ENCODE measurements at regions not wholly inside any gene's neighbourhood (a gene's known extent, or its start where the extent isn't known, plus 50 kb on each side); places are given as distances from the start of the nearest gene placed in this dataset.
A peak's percentile ranks its signal among the peaks of the same experiment; 100 is the strongest.

DNA sequence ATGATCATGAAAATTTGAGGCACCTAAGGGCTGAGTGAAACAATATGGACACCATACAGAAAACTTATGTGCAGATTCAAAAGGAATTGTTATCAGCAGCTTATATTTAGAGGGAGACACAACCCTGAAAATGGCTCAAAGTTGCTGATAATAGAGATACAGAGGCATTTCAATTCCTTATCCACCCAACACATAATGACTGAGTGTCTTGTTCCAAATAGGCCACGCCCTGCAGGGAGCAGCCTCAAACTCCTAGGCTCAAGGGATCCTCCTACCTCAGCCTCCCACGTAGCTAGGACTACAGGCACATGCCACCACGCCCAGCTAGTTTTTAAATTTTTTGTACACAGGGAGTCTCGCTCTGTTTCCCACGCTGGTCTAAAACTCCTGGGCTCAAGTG, 79.0 kb downstream of the LBH start:
- DNase-seq (ENCODE audit: low read depth), result no peak

DNA sequence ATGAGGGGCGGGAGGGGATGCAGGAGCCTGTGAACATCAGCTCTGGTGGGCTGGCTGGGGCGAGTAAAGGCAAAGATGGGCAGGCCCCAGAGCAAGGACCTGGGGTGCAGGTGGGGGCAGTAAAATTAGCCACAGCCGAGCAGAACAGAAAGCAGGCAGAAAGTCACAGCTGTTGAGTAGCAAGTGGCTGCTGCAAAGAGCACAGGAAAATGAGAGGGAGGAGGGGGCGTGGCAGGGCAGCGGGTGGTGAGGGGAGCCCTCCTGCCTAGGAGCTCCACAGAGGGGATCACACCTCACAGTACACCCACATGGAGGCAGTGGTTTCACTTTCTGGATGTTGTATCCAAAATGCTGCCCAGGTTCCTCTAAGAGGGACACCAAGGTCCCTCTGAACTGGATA, 79.6 kb downstream of the LBH start:
- no peak for DNase-seq (ENCODE audit: low read depth)

DNA sequence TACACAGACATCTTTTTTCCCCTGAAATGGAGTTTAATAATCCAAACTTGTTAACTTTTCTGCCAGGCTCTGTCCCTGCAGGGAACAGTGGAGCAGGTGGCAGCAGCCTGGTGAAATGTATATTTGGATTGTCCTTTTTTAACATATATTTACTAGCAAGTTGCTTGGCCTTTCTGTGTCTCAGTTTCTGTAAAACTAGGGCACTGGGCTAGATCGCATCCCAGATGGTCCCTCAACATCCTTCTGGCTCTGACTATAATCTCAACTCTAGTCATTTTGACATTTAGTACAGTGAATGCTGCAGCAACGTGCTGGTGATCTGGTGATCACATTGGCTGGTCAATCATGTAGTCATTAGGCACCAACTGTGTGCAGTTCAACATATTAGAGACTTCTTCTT, 80.4 kb downstream of the LBH start:
- no peak for DNase-seq (ENCODE audit: low read depth)

DNA sequence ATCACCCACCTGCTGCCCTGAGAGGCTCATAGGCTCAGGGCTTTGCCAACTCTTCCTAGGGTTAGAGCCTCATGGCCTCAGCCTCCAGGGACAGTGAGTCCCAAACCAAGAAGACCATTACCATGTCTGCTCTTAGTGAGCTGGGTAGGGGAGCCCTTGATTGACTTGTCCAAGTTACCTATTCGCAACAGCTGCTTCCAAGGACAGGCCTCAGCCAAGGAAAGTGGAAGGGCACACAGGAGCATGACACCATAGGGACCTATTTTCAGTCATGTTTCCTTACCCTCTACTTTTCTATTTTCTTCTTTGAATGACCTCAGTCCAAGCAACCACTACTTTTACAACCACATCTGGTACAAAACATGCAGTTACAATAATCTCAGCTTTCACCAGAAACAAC, 81.6 kb downstream of the LBH start:
- DNase-seq (ENCODE audit: low read depth), result no peak

DNA sequence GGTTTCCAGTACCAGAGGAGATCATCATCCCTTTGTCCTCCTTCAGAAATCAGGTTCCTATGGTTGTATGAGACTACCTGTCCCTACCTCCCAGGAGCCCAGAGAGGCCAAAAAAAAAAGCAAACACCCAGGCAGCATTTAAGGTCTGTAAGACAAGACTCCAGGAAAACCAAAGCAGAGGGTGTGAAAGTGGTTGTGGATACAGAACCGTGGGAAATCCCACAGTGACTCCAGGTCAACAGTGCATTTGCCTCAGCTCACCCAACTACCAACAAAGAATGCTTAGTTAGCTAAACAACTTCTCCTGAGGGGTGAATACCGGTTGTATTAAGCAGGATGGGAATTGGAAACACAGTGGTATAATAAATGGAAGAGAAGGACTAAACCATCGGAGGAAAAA, 83.6 kb downstream of the LBH start:
- DNase-seq (ENCODE audit: low read depth), result no peak

DNA sequence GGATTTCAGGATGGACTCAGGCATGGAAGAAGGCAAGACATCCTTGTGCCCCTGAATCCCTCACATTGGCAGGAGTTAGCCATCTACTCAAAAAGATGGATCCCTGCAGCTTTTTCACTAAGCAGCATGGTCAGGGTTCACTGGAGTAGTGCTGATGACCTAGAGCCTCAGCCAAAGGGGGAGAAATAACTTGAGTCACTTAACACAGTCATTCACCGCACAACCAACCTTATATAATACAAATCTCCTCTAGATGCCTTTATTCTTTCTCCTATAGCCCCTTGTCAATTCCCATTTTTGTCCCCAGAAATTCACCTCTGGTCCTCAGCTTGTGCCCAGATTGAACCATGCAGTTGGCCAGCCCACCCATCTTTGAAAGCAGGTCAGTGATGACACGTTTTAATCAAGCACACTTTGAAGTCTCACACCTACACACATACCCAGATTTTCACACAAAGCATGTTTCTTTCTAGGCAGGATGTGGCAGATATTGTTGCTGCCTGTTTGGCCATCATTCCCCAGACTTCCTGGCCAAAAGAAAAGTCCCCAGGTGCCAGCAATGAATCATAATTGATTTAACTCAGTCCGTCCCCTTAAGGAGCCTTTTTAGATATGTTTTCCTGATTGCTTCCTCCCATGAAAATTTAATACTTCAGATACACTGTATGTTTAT, 84.2 kb downstream of the LBH start:
- DNase-seq (ENCODE audit: low read depth), result no peak

DNA sequence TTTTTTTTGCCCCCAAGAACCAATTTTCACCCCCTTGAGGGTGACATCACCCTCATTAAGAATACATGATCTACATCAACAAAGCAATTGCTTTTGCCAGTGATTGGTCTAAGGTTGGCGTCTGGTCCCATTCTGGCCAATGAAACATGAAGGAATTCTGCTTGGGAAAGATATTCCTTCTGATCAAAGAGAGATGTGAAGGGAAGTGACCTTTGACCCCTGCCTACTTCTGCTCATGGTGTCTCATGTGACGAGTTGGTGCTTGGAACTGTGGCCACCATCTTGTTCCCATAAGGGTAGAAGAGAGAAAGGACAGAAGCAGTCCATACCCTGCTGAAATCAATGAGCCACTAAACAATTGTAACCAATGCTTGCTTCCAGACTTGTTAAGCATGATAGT, 85.1 kb downstream of the LBH start:
- no peak for DNase-seq (ENCODE audit: low read depth)

DNA sequence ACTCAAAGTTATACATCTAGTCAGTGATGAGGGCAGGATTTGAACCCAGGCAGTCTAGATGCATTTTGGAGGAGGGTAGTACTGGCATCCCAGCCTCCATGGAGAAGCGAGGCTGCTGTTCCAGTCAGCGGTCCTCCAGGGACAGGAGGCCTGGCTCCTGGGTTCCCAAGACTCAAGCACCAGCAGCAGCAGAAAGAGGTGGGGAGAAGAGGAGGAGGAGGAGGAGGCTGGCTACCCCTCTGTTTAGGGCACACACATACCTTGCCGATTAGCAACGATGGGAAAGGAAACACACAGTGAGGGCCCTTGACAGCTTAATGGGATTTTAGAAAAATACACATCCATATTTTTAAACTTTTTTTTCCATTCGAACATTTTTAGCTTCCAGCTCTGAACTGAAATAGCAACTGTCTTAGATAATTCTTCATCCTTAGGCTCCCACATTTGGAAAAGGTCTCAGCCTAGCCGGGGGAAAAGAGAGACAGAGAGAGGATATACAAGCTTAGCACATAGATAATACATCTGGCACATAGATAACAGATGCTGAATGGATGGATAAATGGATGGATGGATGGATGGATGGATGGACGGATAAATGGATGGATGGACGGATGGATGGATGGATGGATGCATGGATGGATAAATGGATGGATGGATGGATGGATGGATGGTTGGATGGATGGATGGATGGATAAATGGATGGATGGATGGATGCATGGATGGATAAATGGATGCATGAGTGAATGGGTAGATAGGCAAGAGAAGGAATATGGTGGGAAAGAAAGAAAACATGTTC, 87.9 kb downstream of the LBH start:
- DNase-seq (ENCODE audit: low read depth), result no peak

DNA sequence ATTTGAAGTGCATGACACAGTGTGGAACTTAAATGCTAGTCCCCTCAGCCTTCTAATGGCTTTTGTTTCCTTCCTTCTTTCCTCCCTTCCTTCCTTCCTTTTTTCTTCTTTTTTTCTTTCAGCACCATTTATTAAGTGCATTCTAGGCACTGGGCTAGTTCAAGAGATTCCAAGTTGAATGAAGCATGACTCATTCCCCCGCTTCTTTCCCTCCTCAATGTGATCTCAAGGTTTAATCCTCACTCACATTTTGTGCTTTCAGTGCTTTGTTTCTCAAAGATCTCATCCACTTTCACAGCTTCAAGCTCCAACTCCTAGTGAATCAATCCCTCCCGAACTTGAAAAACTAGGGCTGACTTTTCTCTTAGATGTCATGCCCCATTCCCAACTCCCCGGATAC, 90.1 kb downstream of the LBH start:
- no peak for DNase-seq (ENCODE audit: low read depth)

DNA sequence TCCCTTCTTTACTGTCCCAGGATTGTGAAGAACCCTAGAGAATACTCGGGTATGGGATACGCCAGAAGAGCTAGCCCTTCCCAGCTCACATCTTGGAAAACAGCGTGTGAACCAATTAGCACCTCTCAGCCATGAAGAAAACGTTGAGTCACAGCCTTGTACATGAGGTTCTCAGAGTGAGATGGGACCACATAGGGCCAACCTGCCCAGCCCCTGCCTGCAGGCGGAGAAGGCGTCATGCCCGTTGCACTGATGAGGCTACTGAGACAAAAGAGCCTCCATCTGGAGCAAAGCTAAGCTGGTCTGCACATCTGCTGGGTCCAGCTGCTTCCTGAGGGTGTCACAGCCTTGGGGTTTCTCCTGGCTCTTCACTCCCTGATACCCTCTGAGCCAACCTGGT, 92.2 kb downstream of the LBH start:
- no peak for DNase-seq (ENCODE audit: low read depth)

DNA sequence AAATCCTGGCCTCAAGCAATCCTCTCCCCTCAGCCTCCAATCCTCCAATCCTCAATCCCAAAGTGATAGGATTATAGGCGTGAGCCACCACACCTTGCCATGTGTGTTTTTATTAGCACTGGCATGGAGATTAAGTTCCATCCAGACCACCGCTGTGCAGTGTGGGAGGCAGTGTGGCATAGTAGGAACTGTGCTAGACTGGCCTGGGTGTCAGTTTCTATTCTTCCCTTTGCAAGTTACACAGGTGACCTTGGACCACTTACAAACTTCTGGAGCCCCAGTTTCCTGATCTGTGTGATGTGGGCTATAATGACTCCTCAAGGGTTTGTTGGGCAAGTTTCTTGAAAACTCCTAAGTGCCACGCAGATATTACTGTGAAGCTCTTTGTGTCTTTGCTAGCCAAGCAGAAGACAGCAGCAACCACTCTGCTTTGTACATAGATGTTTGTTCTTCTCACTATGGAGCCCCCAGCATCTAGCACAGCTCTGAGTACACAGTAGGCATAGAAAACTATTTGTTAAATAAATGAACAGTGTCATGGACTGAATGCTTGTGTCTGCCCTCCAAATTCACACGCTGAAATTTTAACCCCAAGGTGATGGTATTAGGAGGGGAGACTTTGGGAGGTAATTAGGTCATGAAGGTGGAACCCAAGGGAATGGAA, 93.0 kb downstream of the LBH start:
- DNase-seq (ENCODE audit: low read depth), result no peak

DNA sequence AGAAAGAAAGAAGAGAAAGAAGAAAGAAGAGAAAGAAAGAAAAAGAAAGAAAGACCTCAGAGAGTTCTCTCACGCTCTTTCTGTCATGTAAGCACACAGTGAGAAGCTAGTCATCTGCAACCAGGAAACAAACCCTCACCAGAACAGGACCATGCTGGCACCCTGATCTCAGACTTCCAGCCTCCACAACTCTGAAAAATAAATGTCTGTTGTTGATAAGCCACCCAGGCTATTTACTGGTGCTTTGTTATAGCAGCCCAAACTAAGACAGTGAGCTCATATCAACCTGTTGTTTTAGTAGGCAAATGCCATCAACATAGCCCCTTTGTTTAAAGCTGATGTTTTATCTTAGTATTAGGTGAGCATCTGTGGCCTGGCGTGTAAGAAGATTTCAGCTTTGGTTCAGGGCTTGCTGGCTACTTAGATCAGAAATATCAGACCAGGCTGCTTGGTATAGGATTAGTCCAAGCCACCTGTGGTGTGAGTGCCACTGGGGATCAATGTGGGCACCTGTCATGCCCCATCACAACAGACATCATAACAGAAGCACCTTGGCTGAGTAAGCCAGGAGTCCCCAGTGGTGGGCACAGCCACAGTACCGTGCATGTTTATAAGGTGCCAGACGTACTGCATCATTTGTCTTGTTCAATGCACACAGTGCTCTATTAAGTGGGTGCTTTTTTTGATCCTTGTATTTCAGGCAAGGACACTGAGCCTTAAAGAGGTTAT, 94.4 kb downstream of the LBH start:
- DNase-seq (ENCODE audit: low read depth), result no peak

DNA sequence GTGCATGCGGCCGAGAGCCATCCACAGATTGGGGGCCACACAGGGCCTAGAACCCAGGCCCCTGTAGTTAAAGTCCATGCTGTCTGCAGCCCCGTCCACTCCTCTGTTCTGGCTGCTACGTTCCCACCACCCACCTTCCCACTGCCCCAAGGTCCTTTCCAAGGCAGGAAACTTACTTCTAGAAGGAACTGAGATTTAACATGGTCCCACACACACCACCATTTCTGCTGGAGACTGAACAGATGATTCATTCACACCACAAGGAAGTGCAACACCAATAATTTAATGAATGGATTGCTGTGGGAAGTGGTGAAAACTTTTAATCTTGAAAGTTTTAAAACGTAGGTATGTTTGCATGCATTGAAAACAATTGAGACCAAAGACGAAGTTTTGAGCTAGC, 95.2 kb downstream of the LBH start:
- no peak for DNase-seq (ENCODE audit: low read depth)

DNA sequence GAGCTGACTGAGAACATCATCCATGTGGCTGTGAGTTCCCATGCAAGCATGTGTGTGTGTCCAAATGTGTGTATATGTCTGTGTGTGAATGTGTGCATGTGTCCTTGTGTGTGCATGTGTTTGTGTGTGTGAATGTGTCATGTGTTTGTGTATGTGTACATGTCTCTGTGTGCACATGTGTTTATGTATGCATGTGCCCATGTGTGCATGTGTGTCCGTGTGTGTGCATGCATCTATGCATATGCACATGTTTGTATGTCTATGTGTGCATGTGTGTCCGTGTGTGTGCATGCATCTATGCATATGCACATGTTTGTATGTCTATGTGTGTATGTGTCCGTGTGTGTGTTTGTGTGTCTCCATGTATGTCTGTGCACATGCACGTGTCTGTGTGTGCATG, 99.7 kb downstream of the LBH start:
- DNase-seq (ENCODE audit: low read depth), result no peak

DNA sequence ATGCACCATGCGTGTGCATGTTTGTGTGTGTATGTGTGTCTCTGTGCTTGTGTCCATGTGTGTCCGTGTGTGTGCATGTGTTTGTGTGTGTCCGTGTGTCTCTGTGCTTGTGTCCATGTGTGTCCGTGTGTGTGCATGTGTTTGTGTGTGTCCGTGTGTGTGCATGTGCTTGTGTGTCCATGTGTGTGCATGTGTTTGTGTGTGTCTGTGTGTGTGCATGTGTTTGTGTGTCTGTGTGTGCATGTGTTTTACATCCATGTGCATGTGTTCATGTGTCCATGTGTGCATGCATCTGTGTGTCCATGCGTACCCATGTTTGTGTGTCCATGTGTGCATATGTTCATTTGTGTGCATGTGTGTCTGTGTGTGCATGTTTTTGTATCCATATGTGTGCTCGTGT, 100.5 kb downstream of the LBH start:
- DNase-seq (ENCODE audit: low read depth), result no peak

DNA sequence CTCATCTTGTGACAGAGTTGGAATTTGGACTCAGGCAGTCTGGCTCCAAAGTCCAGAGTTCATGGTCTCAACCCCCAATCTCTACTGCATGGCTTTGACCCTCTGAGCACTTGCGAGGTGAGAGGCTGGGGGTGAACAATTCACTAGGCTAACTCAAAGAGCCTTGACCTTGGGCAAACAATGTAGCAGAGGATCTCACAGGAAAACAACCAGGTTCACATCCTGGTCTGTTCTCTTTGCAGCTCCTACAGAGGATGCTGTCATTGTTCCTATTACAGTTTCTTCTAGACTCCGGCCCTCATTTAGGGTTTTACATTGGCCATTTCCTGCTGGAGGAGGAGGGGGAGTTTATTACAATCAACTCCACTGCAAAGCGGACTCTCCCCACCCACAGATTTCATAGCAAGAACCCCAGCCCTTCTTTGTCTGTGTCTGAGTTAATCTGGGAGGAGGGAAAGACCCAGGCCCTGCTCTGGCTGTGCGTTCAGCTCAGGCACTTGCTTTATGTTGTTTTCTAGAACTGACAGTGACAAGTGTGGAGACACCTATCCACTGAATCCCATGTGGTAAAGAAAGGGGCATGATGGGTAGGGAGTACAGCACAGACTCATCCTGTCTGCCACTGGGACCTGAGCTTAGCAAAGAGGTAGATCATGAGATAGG, 101.6 kb downstream of the LBH start:
- no peak for DNase-seq (ENCODE audit: low read depth)

DNA sequence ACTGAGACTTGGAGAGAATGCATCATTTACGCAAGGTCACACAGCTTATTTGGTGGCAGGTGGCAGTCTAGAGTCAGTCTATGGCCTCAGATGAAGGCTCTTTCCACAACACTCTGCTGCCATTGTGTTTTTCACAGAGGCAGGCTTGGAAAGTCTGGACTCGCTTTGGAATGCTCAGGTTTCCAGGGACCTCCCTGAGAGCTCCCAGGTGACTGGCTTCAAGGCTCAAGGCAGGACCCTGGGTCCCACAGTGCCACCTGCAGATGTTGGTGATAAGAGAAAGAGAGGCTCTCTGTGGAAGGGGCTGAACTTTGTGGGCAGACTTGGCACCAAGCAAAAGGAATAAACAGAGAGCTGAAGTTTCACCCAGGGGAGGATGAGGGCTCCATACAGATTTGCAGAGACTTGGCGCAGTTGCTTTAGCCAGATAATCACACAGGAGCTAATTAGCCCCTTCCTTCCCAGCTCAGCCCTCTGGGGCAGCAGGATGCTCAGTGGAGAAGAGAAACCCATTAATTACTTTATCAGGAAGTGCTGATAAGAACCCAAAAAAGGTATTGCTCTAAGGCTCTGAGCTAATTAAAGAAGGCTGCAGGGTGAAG, 103.5 kb downstream of the LBH start:
- DNase-seq (ENCODE audit: low read depth), result no peak

DNA sequence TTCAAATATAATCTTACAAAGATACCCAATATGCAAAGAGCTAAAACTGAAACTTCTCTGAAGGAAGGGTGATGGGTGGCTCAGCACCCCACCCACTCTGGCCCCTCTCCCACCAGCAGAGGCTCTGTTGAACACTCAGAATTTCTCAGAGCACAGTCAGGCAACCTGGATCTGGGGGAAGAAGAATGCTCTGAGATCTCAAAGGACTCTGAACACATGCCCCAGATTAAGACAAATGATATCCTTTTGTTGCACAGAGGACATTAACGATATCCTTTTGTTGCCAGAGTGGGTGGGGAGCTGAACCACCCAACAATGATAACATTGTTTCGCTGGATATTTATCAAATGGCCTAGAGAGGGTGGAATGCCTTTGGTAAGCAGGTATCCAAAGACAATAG, 104.8 kb downstream of the LBH start:
- no peak for DNase-seq (ENCODE audit: low read depth)

DNA sequence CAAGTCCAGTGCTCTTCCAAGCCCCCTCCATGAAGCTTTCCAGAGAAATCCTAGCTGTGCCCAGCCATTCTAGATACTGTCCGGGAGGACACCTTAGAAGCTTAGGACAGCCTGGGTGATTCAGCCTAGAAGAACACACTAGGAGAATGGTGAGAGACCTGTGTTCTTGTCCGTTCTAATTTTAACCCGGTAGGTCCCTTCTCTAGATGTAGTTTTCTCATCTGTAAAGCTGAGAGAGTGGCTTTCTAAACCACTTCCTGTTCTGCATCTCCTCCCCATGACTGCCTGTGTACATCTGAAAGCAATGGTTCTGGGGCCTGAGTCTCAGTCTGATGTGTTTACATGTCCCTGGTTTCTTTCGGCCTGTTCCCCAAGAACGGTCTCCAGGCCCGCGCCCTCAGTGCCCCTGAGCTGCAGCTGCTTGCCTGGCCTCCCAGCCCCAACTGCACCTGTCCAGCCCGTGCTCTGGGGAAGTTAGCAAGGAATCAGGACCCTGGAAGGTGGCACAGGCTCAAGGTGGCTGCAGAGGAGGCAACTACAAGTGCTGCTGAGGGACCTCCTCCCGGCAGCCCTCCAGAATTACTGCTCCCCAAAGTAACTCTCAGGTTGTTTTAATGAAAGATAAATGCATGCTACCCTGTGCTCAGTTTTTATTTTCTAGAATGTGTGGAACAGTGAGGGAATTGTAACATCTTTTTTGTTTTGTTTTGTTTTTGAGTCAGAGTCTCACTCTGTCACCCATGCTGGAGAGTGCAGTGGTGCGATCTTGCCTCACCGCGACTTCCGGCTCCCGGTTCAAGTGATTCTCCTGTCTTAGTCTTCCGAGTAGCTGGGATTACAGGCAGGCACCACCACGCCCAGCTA, 105.9 kb downstream of the LBH start:
- DNase-seq (ENCODE audit: low read depth), result peak; percentile 54

DNA sequence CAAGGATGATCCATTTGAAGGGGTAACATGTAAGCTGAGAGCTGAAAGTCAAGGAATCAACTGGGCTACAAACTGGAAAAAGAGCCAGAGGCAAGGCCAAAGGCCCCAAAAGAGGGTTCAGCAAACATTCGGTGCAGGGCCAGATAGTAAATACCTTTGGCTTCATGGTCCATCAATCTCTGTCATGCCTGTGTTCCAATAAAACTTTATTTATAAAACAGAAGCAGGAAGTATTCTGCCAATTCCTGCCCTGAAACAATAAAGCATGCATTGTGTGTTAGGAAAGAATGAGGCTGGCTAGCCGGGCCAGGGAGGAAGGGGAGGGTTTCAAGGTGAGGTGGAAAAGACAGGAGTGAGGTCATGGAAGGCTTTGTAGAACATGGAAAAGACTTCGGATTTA, 107.1 kb downstream of the LBH start:
- DNase-seq (ENCODE audit: low read depth), result no peak

DNA sequence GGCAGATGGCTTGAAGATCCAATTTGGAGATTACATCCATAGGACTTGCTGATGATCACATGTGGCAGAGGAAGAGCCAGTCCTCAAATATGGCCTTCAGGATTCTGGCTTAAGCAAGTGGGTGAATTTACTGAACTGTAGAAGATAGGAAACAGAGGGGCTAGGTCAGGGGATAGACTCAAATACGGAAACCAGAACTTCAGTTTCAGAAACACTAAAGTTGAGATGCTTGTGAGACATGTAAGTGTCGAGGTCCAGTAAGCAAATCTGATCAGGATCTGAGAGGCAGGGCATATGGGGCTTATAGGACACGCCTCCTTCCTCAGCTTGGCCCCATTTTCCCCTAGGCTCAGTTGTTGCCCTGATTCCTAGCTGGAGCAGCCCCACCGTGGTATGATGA, 107.7 kb downstream of the LBH start:
- DNase-seq (ENCODE audit: low read depth), result no peak

Data from activated T-cell treated with anti-CD3 and anti-CD28 coated beads for 48 hours (primary cell).